ENCODE measurements at regions not wholly inside any gene's neighbourhood (a gene's known extent, or its start where the extent isn't known, plus 50 kb on each side); places are given as distances from the start of the nearest gene placed in this dataset.

- intact Hi-C loops (cut with micrococcal nuclease; ENCODE audit: unreplicated experiment) = no loop called here
- TF ChIP-seq EZH2 (IDR thresholded peaks at IDR 0.05; ENCODE audit: borderline replicate concordance, low read depth, low read length, poor library complexity, severe bottlenecking) (no peak), CTCF (conservative IDR thresholded peaks at IDR 0.05; ENCODE audit: low read depth, low read length) (no peak)
- no peaks in the 10 kb centered on the region for H3K36me3 ChIP-seq (ENCODE audit: insufficient read depth, low read length, poor library complexity, severe bottlenecking)
- H3K9me3 ChIP-seq (ENCODE audit: low read depth, low read length, poor library complexity, severe bottlenecking) = no peaks in the 10 kb centered on the region
- H3K27me3 ChIP-seq (replicated peaks; ENCODE audit: insufficient read depth, low read depth, low read length, poor library complexity) = no peaks in the 10 kb centered on the region
- no peak overlapping the region for H3K27ac ChIP-seq (ENCODE audit: low read depth, low read length, poor library complexity, severe bottlenecking)
- no peak for DNase-seq (ENCODE audit: low spot score)
- peaks cover 3% of the 10 kb centered on the region for H3K4me1 ChIP-seq (ENCODE audit: insufficient read depth, low read length, poor library complexity, severe bottlenecking)
- H3K4me3 ChIP-seq (ENCODE audit: low read depth, low read length, poor library complexity, severe bottlenecking) = no peak overlapping the region
- ChIA-PET POLR2A (ENCODE audit: low non-redundant PET) (no interaction called here), CTCF (no interaction called here)
- no TSS peak for BruUV-seq (replicated peaks)
Measured at GRCh38 chr2:234202601-234203000, 152.1 kb downstream of the SPP2 start.

- Histone ChIP-seq H3K36me3 (ENCODE audit: insufficient read depth, low read length, poor library complexity, severe bottlenecking) (no peaks in the 10 kb centered on the region), H3K9me3 (ENCODE audit: low read depth, low read length, poor library complexity, severe bottlenecking) (no peaks in the 10 kb centered on the region), H3K4me1 (ENCODE audit: insufficient read depth, low read length, poor library complexity, severe bottlenecking) (peaks cover 3% of the 10 kb centered on the region), H3K27me3 (replicated peaks; ENCODE audit: insufficient read depth, low read depth, low read length, poor library complexity) (no peaks in the 10 kb centered on the region), H3K4me3 (ENCODE audit: low read depth, low read length, poor library complexity, severe bottlenecking) (no peak overlapping the region), H3K27ac (ENCODE audit: low read depth, low read length, poor library complexity, severe bottlenecking) (no peak overlapping the region)
- CTCF ChIA-PET = no interaction called here
- no peak for TF ChIP-seq EZH2 (IDR thresholded peaks at IDR 0.05; ENCODE audit: borderline replicate concordance, low read depth, low read length, poor library complexity, severe bottlenecking)
- POLR2A ChIA-PET (ENCODE audit: low non-redundant PET) = no interaction called here
- DNase-seq (ENCODE audit: low spot score) = no peak
- no TSS peak for BruUV-seq (replicated peaks)
- intact Hi-C loops (cut with micrococcal nuclease; ENCODE audit: unreplicated experiment) = no loop called here
Measured at GRCh38 chr2:234199996-234200395, 149.5 kb downstream of the SPP2 start.

GRCh38 chr2:234198976-234199375 is 148.5 kb downstream of the SPP2 start:
- peaks cover 2% of the 10 kb centered on the region for H3K27me3 ChIP-seq (replicated peaks; ENCODE audit: insufficient read depth, low read depth, low read length, poor library complexity)
- H3K9me3 ChIP-seq (ENCODE audit: low read depth, low read length, poor library complexity, severe bottlenecking) = no peaks in the 10 kb centered on the region
- no peak overlapping the region for H3K27ac ChIP-seq (ENCODE audit: low read depth, low read length, poor library complexity, severe bottlenecking)
- H3K4me1 ChIP-seq (ENCODE audit: insufficient read depth, low read length, poor library complexity, severe bottlenecking) = peaks cover 3% of the 10 kb centered on the region
- intact Hi-C loops (cut with micrococcal nuclease; ENCODE audit: unreplicated experiment) = no loop called here
- DNase-seq (ENCODE audit: low spot score) = no peak
- CTCF ChIA-PET = no interaction called here
- no peaks in the 10 kb centered on the region for H3K36me3 ChIP-seq (ENCODE audit: insufficient read depth, low read length, poor library complexity, severe bottlenecking)
- no peak overlapping the region for H3K4me3 ChIP-seq (ENCODE audit: low read depth, low read length, poor library complexity, severe bottlenecking)
- BruUV-seq (replicated peaks) = no TSS peak
- POLR2A ChIA-PET (ENCODE audit: low non-redundant PET) = interaction anchor here (0.5 kb wide), 1 partner anchor 96 kb away, joined by 4 read pairs; no protein-coding TSS in a partner anchor
- no peak for TF ChIP-seq CTCF (conservative IDR thresholded peaks at IDR 0.05; ENCODE audit: low read depth, low read length)

GRCh38 chr2:234195516-234195915 is 145.0 kb downstream of the SPP2 start:
- Histone ChIP-seq H3K27me3 (replicated peaks; ENCODE audit: insufficient read depth, low read depth, low read length, poor library complexity) (peaks cover 4% of the 10 kb centered on the region), H3K9me3 (ENCODE audit: low read depth, low read length, poor library complexity, severe bottlenecking) (no peaks in the 10 kb centered on the region), H3K4me1 (ENCODE audit: insufficient read depth, low read length, poor library complexity, severe bottlenecking) (no peaks in the 10 kb centered on the region), H3K36me3 (ENCODE audit: insufficient read depth, low read length, poor library complexity, severe bottlenecking) (no peaks in the 10 kb centered on the region), H3K4me3 (ENCODE audit: low read depth, low read length, poor library complexity, severe bottlenecking) (no peak overlapping the region), H3K27ac (ENCODE audit: low read depth, low read length, poor library complexity, severe bottlenecking) (no peak overlapping the region)
- intact Hi-C loops (cut with micrococcal nuclease; ENCODE audit: unreplicated experiment) = no loop called here
- DNase-seq (ENCODE audit: low spot score) = no peak
- ChIA-PET POLR2A (ENCODE audit: low non-redundant PET) (no interaction called here), CTCF (no interaction called here)
- TF ChIP-seq CTCF (conservative IDR thresholded peaks at IDR 0.05; ENCODE audit: low read depth, low read length) (no peak), EZH2 (IDR thresholded peaks at IDR 0.05; ENCODE audit: borderline replicate concordance, low read depth, low read length, poor library complexity, severe bottlenecking) (no peak)
- no TSS peak for BruUV-seq (replicated peaks)
